GM23248 (cell line): ENCODE measurements at regions not wholly inside any gene's neighbourhood (a gene's known extent, or its start where the extent isn't known, plus 50 kb on each side); places are given as distances from the start of the nearest gene placed in this dataset.

Experiments
- EZH2 ChIP-seq: fragments of 200-600 bp; sonication (generic); IDR thresholded peaks from 2 replicates; pipeline ENCODE4 v1.6.1; 2018; ENCODE audit warnings: antibody characterized with exemption, mild to moderate bottlenecking; ENCODE audit not compliant: insufficient read depth, poor library complexity, severe bottlenecking
- EZH2phosphoT487 ChIP-seq: fragments of 200-600 bp; sonication (generic); IDR thresholded peaks from 2 replicates; pipeline ENCODE4 v1.6.1; 2018; ENCODE audit warnings: antibody characterized with exemption, moderate library complexity, mild to moderate bottlenecking, low read depth; ENCODE audit not compliant: insufficient read depth

DNA sequence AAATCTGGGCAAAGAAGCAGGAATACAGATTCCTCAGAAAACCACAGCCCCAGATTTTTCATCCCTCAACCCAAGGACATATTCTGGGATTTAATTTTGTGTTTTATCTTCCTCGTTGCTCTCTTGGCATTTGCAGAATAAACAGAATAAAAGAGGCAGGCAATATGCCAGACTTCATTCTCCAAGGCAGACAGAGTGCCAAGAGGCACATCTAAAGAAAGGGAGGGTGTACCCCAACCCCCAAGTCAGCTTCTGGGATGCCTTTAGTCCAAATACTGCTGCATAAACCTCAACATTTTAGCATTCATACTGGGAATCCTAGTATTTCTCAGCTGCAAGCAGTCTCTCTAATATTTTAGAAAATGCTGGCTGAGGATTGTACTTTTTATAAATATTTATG, 629.2 kb downstream of the KLHL13 start:
- TF ChIP-seq EZH2 (no peak), EZH2phosphoT487 (no peak)
